ENCODE measurements at regions not wholly inside any gene's neighbourhood (a gene's known extent, or its start where the extent isn't known, plus 50 kb on each side); places are given as distances from the start of the nearest gene placed in this dataset.

DNA sequence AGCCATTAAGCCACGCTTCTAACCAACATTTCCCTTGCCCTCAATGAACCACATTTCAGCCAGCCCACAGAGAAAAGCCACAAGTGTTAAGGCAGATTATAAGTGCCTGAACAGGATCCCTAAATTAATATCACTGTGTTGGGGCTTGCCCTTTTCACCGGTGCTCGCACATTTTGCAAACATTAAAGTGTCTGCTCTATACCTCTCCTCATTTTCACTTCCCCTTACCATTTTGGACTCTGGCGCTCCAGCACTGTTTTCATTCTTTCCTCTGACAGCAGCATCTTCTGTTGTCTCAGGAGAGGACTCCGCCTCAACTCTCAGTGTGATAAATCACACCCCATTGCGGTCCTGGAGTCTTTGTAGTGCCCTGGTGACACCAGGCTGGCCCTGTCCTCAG, 274.2 kb downstream of the BAMBI start:
- no peaks in the 10 kb centered on the region for H3K4me1 ChIP-seq (ENCODE audit: control insufficient read depth, insufficient read depth, low read length)
- peak; percentile 2 for DNase-seq (ENCODE audit: low read depth, low spot score)
- FAIRE-seq = no peak
- no peak overlapping the region for H3K4me3 ChIP-seq
- ATAC-seq = peak; percentile 87
- H3K27ac ChIP-seq (ENCODE audit: control insufficient read depth, insufficient read depth) = no peak overlapping the region
- intact Hi-C loops (cut with micrococcal nuclease; ENCODE audit: unreplicated experiment) = no loop called here
- H3K27me3 ChIP-seq (replicated peaks in 1 of 2; ENCODE audit: control insufficient read depth in 2 of 2, insufficient read depth in 2 of 2, low read length in 1 of 2) = no peaks in the 10 kb centered on the region
- H3K4me2 ChIP-seq (ENCODE audit: control insufficient read depth, insufficient read depth) = no peak overlapping the region
- peak; percentile 31; the same call in 1 of the 2 replicates for TF ChIP-seq SPI1 (IDR thresholded peaks at IDR 0.05; ENCODE audit: borderline replicate concordance, insufficient read depth, low read depth, low read length)
- TF ChIP-seq POLR2AphosphoS5 (IDR thresholded peaks at IDR 0.05; ENCODE audit: low read length) = no peak
- H3K9ac ChIP-seq (ENCODE audit: control insufficient read depth, insufficient read depth, low read length) = no peak overlapping the region
- H2AFZ ChIP-seq (ENCODE audit: control insufficient read depth, low read depth, low read length) = no peak overlapping the region
- RAD21 ChIA-PET (ENCODE audit: unreplicated experiment) = no interaction called here
- no peaks in the 10 kb centered on the region for H3K79me2 ChIP-seq (ENCODE audit: control insufficient read depth, insufficient read depth, low read length)
- 17% methylated on average over 6 of the region's 6 CpGs for WGBS (ENCODE audit: insufficient coverage, insufficient replicate concordance, low lambda C conversion rate, missing lambda C conversion rate)
- H3K9me3 ChIP-seq (replicated peaks; ENCODE audit: control insufficient read depth, insufficient read depth, low read length) = no peaks in the 10 kb centered on the region; the same call in 2 of the 3 replicates
- CTCF ChIA-PET = no interaction called here
- no peaks in the 10 kb centered on the region for H3K36me3 ChIP-seq (ENCODE audit: control insufficient read depth in 2 of 2, insufficient read depth in 2 of 2, low read length in 1 of 2)
- H4K20me1 ChIP-seq (ENCODE audit: control insufficient read depth, insufficient read depth) = no peaks in the 10 kb centered on the region
- SMC1A ChIA-PET (ENCODE audit: uncharacterized antibody, unreplicated experiment) = no interaction called here
- in situ Hi-C loops (cut with MboI) = no loop called here
- BruUV-seq (replicated peaks) = no TSS peak
- POLR2A ChIA-PET = no interaction called here

- Histone ChIP-seq H3K79me2 (ENCODE audit: control insufficient read depth, insufficient read depth, low read length) (no peaks in the 10 kb centered on the region), H3K27ac (ENCODE audit: control insufficient read depth, insufficient read depth) (no peak overlapping the region), H3K9ac (ENCODE audit: control insufficient read depth, insufficient read depth, low read length) (no peak overlapping the region), H3K4me3 (no peak overlapping the region), H4K20me1 (ENCODE audit: control insufficient read depth, insufficient read depth) (no peaks in the 10 kb centered on the region), H3K36me3 (ENCODE audit: control insufficient read depth in 2 of 2, insufficient read depth in 2 of 2, low read length in 1 of 2) (no peaks in the 10 kb centered on the region), H3K4me2 (ENCODE audit: control insufficient read depth, insufficient read depth) (no peak overlapping the region), H2AFZ (ENCODE audit: control insufficient read depth, low read depth, low read length) (no peak overlapping the region), H3K27me3 (replicated peaks in 1 of 2; ENCODE audit: control insufficient read depth in 2 of 2, insufficient read depth in 2 of 2, low read length in 1 of 2) (no peaks in the 10 kb centered on the region), H3K9me3 (replicated peaks; ENCODE audit: control insufficient read depth, insufficient read depth, low read length) (no peaks in the 10 kb centered on the region; the same call in 2 of the 3 replicates), H3K4me1 (ENCODE audit: control insufficient read depth, insufficient read depth, low read length) (no peaks in the 10 kb centered on the region)
- ChIA-PET RAD21 (ENCODE audit: unreplicated experiment) (no interaction called here), SMC1A (ENCODE audit: uncharacterized antibody, unreplicated experiment) (no interaction called here), CTCF (no interaction called here), POLR2A (no interaction called here)
- TF ChIP-seq E4F1 (IDR thresholded peaks at IDR 0.05; ENCODE audit: borderline replicate concordance, partially characterized antibody) (no peak), SIX5 (IDR thresholded peaks at IDR 0.05; ENCODE audit: low read depth, low read length, severe bottlenecking) (no peak), STAT1 (conservative IDR thresholded peaks at IDR 0.05) (no peak), YBX1 (IDR thresholded peaks at IDR 0.05) (no peak), CEBPZ (IDR thresholded peaks at IDR 0.05; ENCODE audit: low read depth, low read length) (no peak), CBX3 (IDR thresholded peaks at IDR 0.05; ENCODE audit: borderline replicate concordance, low read depth) (no peak)
- intact Hi-C loops (cut with micrococcal nuclease; ENCODE audit: unreplicated experiment) (no loop called here), in situ Hi-C loops (cut with MboI) (no loop called here)
- BruUV-seq (replicated peaks) = no TSS peak
- DNase-seq (ENCODE audit: low read depth, low spot score) (no peak), ATAC-seq (no peak), FAIRE-seq (no peak)
Measured at GRCh38 chr10:28952523-28952922, 275.2 kb downstream of the BAMBI start.

Measured in GM12878 (cell line).